ENCODE measurements at regions not wholly inside any gene's neighbourhood (a gene's known extent, or its start where the extent isn't known, plus 50 kb on each side); places are given as distances from the start of the nearest gene placed in this dataset.
"Not testable (repeated sequence)": the region's sequence is repeated elsewhere in the genome, so short reads cannot be mapped to it uniquely, and the experiment has no call there.

GRCh38 chr14:106372870-106373652, 846.7 kb downstream of the TMEM121 start:
- Mint-ChIP-seq H3K4me1 (ENCODE audit: low read depth) (no peaks in the 10 kb centered on the region), H3K27ac (no peak overlapping the region)

GRCh38 chr14:106373653-106374110, 847.3 kb downstream of the TMEM121 start:
- not testable (repeated sequence) for H3K4me1 Mint-ChIP-seq (ENCODE audit: low read depth); H3K27ac Mint-ChIP-seq; H3K36me3 Mint-ChIP-seq (ENCODE audit: low read depth); H3K4me3 Mint-ChIP-seq; DNase-seq; H3K27me3 Mint-ChIP-seq (ENCODE audit: insufficient read depth)
- H3K9me3 Mint-ChIP-seq = peaks cover 84% of the 10 kb centered on the region

More at GRCh38 chr14:106372870-106373652, 846.7 kb downstream of the TMEM121 start:
- TF ChIP-seq CTCF (IDR thresholded peaks at IDR 0.05) = peak; percentile 39
- H3K36me3 Mint-ChIP-seq (ENCODE audit: low read depth) = no peaks in the 10 kb centered on the region; the same call in 1 of the 2 replicates
- no peak overlapping the region for H3K4me3 Mint-ChIP-seq
- H3K27me3 Mint-ChIP-seq (ENCODE audit: insufficient read depth) = no peaks in the 10 kb centered on the region
- no peak for DNase-seq
- H3K9me3 Mint-ChIP-seq = peaks cover 84% of the 10 kb centered on the region

- H3K27ac Mint-ChIP-seq = no peak overlapping the region
- H3K4me1 Mint-ChIP-seq (ENCODE audit: low read depth) = no peaks in the 10 kb centered on the region
- no peak overlapping the region for H3K4me3 Mint-ChIP-seq
- DNase-seq = no peak
- no peak for TF ChIP-seq CTCF (IDR thresholded peaks at IDR 0.05)
- H3K27me3 Mint-ChIP-seq (ENCODE audit: insufficient read depth) = no peaks in the 10 kb centered on the region
- no peaks in the 10 kb centered on the region; the same call in 1 of the 2 replicates for H3K36me3 Mint-ChIP-seq (ENCODE audit: low read depth)
- H3K9me3 Mint-ChIP-seq = peaks cover 79% of the 10 kb centered on the region
Observed at GRCh38 chr14:106377432-106377831, 851.0 kb downstream of the TMEM121 start.

GRCh38 chr14:106378191-106378590, 851.8 kb downstream of the TMEM121 start:
- Mint-ChIP-seq H3K4me3 (no peak overlapping the region), H3K4me1 (ENCODE audit: low read depth) (no peaks in the 10 kb centered on the region), H3K27ac (no peak overlapping the region), H3K36me3 (ENCODE audit: low read depth) (no peaks in the 10 kb centered on the region; the same call in 1 of the 2 replicates), H3K27me3 (ENCODE audit: insufficient read depth) (no peaks in the 10 kb centered on the region), H3K9me3 (peaks cover 78% of the 10 kb centered on the region)
- no peak for DNase-seq
- TF ChIP-seq CTCF (IDR thresholded peaks at IDR 0.05) = no peak

GRCh38 chr14:106380740-106381139, 854.4 kb downstream of the TMEM121 start:
- Mint-ChIP-seq H3K9me3 (peaks cover 79% of the 10 kb centered on the region), H3K27ac (no peak overlapping the region), H3K4me3 (no peak overlapping the region), H3K36me3 (ENCODE audit: low read depth) (no peaks in the 10 kb centered on the region), H3K27me3 (ENCODE audit: insufficient read depth) (no peaks in the 10 kb centered on the region), H3K4me1 (ENCODE audit: low read depth) (no peaks in the 10 kb centered on the region)
- TF ChIP-seq CTCF (IDR thresholded peaks at IDR 0.05) = no peak
- DNase-seq = no peak

- not testable (repeated sequence) for H3K27ac Mint-ChIP-seq; DNase-seq; H3K36me3 Mint-ChIP-seq (ENCODE audit: low read depth); H3K27me3 Mint-ChIP-seq (ENCODE audit: insufficient read depth); H3K4me1 Mint-ChIP-seq (ENCODE audit: low read depth); H3K4me3 Mint-ChIP-seq
- peaks cover 78% of the 10 kb centered on the region for H3K9me3 Mint-ChIP-seq
Observed at GRCh38 chr14:106389186-106389585, 862.8 kb downstream of the TMEM121 start.
